C4-2B (cell line): ENCODE measurements at regions not wholly inside any gene's neighbourhood (a gene's known extent, or its start where the extent isn't known, plus 50 kb on each side); places are given as distances from the start of the nearest gene placed in this dataset.

ENCODE experiments used
- CTCF ChIP-seq: fragments of 450-650 bp; conservative IDR thresholded peaks from 2 replicates; pipeline ENCODE4 v1.5.1; 2017; ENCODE audit warnings: mild to moderate bottlenecking
- ZFX ChIP-seq: fragments of 450-650 bp; IDR thresholded peaks from 2 replicates; pipeline ENCODE4 v1.6.1; 2017

GRCh38 chr1:199817266-199817665 is 210.2 kb upstream of the NR5A2 start:
- TF ChIP-seq CTCF (no peak), ZFX (no peak)
